K562 (cell line): ENCODE measurements at regions not wholly inside any gene's neighbourhood (a gene's known extent, or its start where the extent isn't known, plus 50 kb on each side); places are given as distances from the start of the nearest gene placed in this dataset.
A peak's percentile ranks its signal among the peaks of the same experiment; 100 is the strongest.

Experiments used
- ATAC-seq: fragments of 200-7000 bp; cut with Tn5 transposase; 3 replicates; pipeline ENCODE4 v1.9.1; 2020; ENCODE audit warnings: moderate library complexity
- BruUV-seq: library from RNA; stranded (reverse); fragments of 400-500 nt; replicated peaks from 2 replicates; lab custom pipeline; 2021; lab: Mats Ljungman, UMichigan
- CTCF ChIA-PET: fragments of 300-600 bp; formaldehyde crosslinking; extraction: SDS; loops from one replicate; lab custom pipeline; 2021; ENCODE audit warnings: low intra/inter-chr PET ratio; lab: Yijun Ruan, JAX
- POLR2A ChIA-PET: fragments of 300-600, 350-650 bp; sonication (Branson Sonifier 250); formaldehyde crosslinking; extraction: SDS; loops from one replicate; lab custom pipeline; 2021; ENCODE audit warnings: antibody characterized with exemption, inconsistent platforms; lab: Yijun Ruan, JAX
- DNase-seq, 4 experiments: peaks; one replicate each; pipeline versions ENCODE4 v3.0.0 to v3.0.0-alpha.2; 2011 to 2018; ENCODE audit warnings: low spot score in 3 of 4, mixed read lengths in 3 of 4; ENCODE audit errors: extremely low read depth in 1 of 4
- FAIRE-seq: peaks from 2 replicates; lab custom pipeline; 2011; peaks lifted over from hg19 to GRCh38; lab: Jason Lieb, UNC
- H2AFZ ChIP-seq: 2 replicates; pipeline ENCODE4 v1.6.0; 2011; ENCODE audit warnings: low read depth, low read length, control low read depth, inconsistent platforms
- H3K27ac ChIP-seq: fragments of 200-600 bp; 3 replicates; pipeline ENCODE4 v1.8.0; 2011; ENCODE audit warnings: low read depth, mild to moderate bottlenecking, control low read depth, inconsistent platforms, low read length, moderate library complexity, mixed read lengths; ENCODE audit errors: extremely low read depth
- H3K27me3 ChIP-seq, 2 experiments: fragments of 300-600 bp in 1 of 2; 2 replicates in 1 of 2; 3 replicates in 1 of 2; pipeline versions ENCODE4 v1.6.0 to v1.8.0; 2011; ENCODE audit warnings: inconsistent platforms in 2 of 2, low read length in 2 of 2, mild to moderate bottlenecking in 1 of 2, mixed read lengths in 1 of 2, moderate library complexity in 1 of 2; ENCODE audit not compliant: control insufficient read depth in 2 of 2, insufficient read depth in 2 of 2
- H3K36me3 ChIP-seq: fragments of 300-600 bp; 3 replicates; pipeline ENCODE4 v1.8.0; 2011; ENCODE audit warnings: mild to moderate bottlenecking, low read length, inconsistent platforms; ENCODE audit not compliant: control insufficient read depth, insufficient read depth
- H3K4me1 ChIP-seq, 2 experiments: fragments of 200-600 bp in 1 of 2; replicated peaks in 1 of 2; 2 replicates in 1 of 2; 3 replicates in 1 of 2; pipeline versions ENCODE4 v1.5.1 to v1.8.0; 2011; ENCODE audit warnings: inconsistent platforms in 2 of 2, low read length in 2 of 2, mild to moderate bottlenecking in 1 of 2, mixed read lengths in 1 of 2, moderate library complexity in 1 of 2; ENCODE audit not compliant: control insufficient read depth in 2 of 2, insufficient read depth in 2 of 2
- H3K4me2 ChIP-seq: 2 replicates; pipeline ENCODE4 v1.6.1; 2011; ENCODE audit warnings: low read length, control low read depth, inconsistent platforms, mixed read lengths; ENCODE audit not compliant: insufficient read depth
- H3K4me3 ChIP-seq: fragments of 200-600 bp; sonication (generic), shearing (Covaris generic); 2 replicates; pipeline ENCODE4 v1.5.1; 2016; ENCODE audit warnings: control low read depth, inconsistent platforms
- H3K79me2 ChIP-seq: fragments of 200-600 bp; 3 replicates; pipeline ENCODE4 v1.8.0; 2011; ENCODE audit warnings: low read length, inconsistent platforms; ENCODE audit not compliant: control insufficient read depth, insufficient read depth
- H3K9ac ChIP-seq, 2 experiments: 2 replicates each; pipeline versions ENCODE4 v1.6.0 to v1.6.1; 2011; ENCODE audit warnings: low read depth in 2 of 2, low read length in 2 of 2, control low read depth in 1 of 2, inconsistent platforms in 1 of 2, mild to moderate bottlenecking in 1 of 2, mixed read lengths in 1 of 2; ENCODE audit not compliant: insufficient read depth in 1 of 2
- H3K9me1 ChIP-seq: one replicate; pipeline ENCODE4 v1.6.0; 2011; ENCODE audit warnings: inconsistent platforms, mild to moderate bottlenecking, low read length, moderate library complexity; ENCODE audit not compliant: control insufficient read depth, insufficient read depth
- H3K9me3 ChIP-seq: replicated peaks from 2 replicates; pipeline ENCODE4 v1.5.1; 2011; ENCODE audit warnings: low read depth, low read length, inconsistent platforms; ENCODE audit not compliant: control insufficient read depth, insufficient read depth
- H4K20me1 ChIP-seq: replicated peaks from 2 replicates; pipeline ENCODE4 v1.6.1; 2011; ENCODE audit warnings: low read length, inconsistent platforms, mixed read lengths; ENCODE audit not compliant: control insufficient read depth, insufficient read depth
- BCOR ChIP-seq: fragments of 450-650 bp; IDR thresholded peaks from 2 replicates; pipeline ENCODE4 v1.6.1; 2016
- CBX8 ChIP-seq: fragments of 200-600 bp; sonication (generic); IDR thresholded peaks from 2 replicates; pipeline ENCODE4 v1.6.1; 2012; ENCODE audit warnings: borderline replicate concordance, mixed run types, low read depth, mild to moderate bottlenecking, moderate library complexity, mixed read lengths, low read length, control low read depth, inconsistent platforms; ENCODE audit not compliant: poor library complexity, severe bottlenecking; ENCODE audit errors: extremely low read depth
- ESRRB ChIP-seq: fragments of 250-450 bp; sonication (Bioruptor Pico); IDR thresholded peaks from 2 replicates; pipeline ENCODE4 v1.5.0; 2020; ENCODE audit warnings: mild to moderate bottlenecking, moderate library complexity, borderline replicate concordance
- FOXK1 ChIP-seq: sonication (generic); formaldehyde crosslinking; IDR thresholded peaks from 2 replicates; pipeline ENCODE4 v1.8.0; 2022; ENCODE audit warnings: missing genetic modification reagents, mild to moderate bottlenecking, borderline replicate concordance
- HDGF ChIP-seq: fragments of 450-650 bp; IDR thresholded peaks from 2 replicates; pipeline ENCODE4 v1.6.1; 2016
- JUNB ChIP-seq: fragments of 450-650 bp; formaldehyde crosslinking; conservative IDR thresholded peaks from 2 replicates; pipeline ENCODE4 v1.4.0; 2020; ENCODE audit warnings: mild to moderate bottlenecking
- KAT8 ChIP-seq: fragments of 450-650 bp; IDR thresholded peaks from 2 replicates; pipeline ENCODE4 v1.6.1; 2016; ENCODE audit warnings: low read depth, mild to moderate bottlenecking
- NCOA4 ChIP-seq: fragments of 450-650 bp; IDR thresholded peaks from 2 replicates; pipeline ENCODE4 v1.6.1; 2018; ENCODE audit warnings: mild to moderate bottlenecking; ENCODE audit not compliant: partially characterized antibody
- PHF20 ChIP-seq: fragments of 450-650 bp; IDR thresholded peaks from 2 replicates; pipeline ENCODE4 v1.6.1; 2018; ENCODE audit not compliant: partially characterized antibody
- PTRF ChIP-seq: fragments of 450-650 bp; IDR thresholded peaks from 2 replicates; pipeline ENCODE4 v1.6.1; 2016; ENCODE audit warnings: mild to moderate bottlenecking, missing genetic modification characterization, missing compliant biosample characterization
- ZBTB7A ChIP-seq: IDR thresholded peaks from 2 replicates; pipeline ENCODE4 v1.6.1; 2011; ENCODE audit warnings: low read depth, mild to moderate bottlenecking, low read length, moderate library complexity, borderline replicate concordance; ENCODE audit not compliant: control insufficient read depth
- ZNF217 ChIP-seq: sonication (generic); formaldehyde crosslinking; IDR thresholded peaks from 2 replicates; pipeline ENCODE4 v1.8.0; 2022; ENCODE audit warnings: mild to moderate bottlenecking, missing genetic modification reagents
- ZNF347 ChIP-seq: fragments of 450-650 bp; formaldehyde crosslinking; IDR thresholded peaks from 2 replicates; pipeline ENCODE4 v1.4.0; 2020; ENCODE audit warnings: low read depth, mild to moderate bottlenecking, moderate library complexity
- WGBS: fragments of 100-300 bp; shearing (Covaris generic); methylation state at CpG from one replicate; pipeline ENCODE4 v1.1.6; 2016; ENCODE audit warnings: low coverage, mixed read lengths; ENCODE audit not compliant: insufficient coverage; ENCODE audit errors: missing lambda C conversion rate; 5-methylcytosine and 5-hydroxymethylcytosine counted together
- in situ Hi-C: fragments of 300-500 bp; cut with MboI; formaldehyde crosslinking; loops from 4 replicates; pipeline ENCODE4 v1.15.0; 2018; ENCODE audit warnings: inconsistent platforms, mixed read lengths
- intact Hi-C: fragments of 100-400 bp; cut with micrococcal nuclease; formaldehyde crosslinking; loops from 2 replicates; pipeline ENCODE4 v1.14.2; 2022
- TF ChIP-seq, protein P1 (sequence below): sonication (generic); formaldehyde crosslinking; IDR thresholded peaks from 2 replicates; pipeline ENCODE4 v1.8.0; 2023; ENCODE audit warnings: mild to moderate bottlenecking, missing genetic modification reagents

DNA sequence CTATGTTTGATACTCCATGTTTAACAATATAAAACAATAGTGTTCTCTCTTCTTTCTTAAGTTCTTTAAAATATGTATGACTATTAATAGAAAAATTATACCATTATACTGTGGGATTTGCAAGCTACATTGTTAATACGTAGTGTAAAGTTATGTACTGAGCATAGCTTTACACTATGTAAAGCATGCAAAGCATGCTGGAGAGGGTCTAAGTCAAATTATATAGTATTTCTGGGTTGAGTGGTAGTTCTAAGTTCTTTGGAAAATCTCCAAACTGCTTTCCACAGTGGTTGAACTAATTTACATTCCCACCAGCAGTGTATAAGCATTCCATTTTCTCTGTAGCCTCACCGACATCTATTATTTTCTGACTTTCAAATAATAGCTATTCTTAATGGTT lies 253.0 kb downstream of the RAP2B start:
- Histone ChIP-seq H3K36me3 (no peaks in the 10 kb centered on the region), H3K27me3 (no peaks in the 10 kb centered on the region), H3K9ac (no peak overlapping the region), H2AFZ (peak overlapping the region; percentile 77), H3K9me3 (no peaks in the 10 kb centered on the region), H3K27ac (no peak overlapping the region), H3K4me2 (no peak overlapping the region), H3K4me1 (no peaks in the 10 kb centered on the region), H4K20me1 (no peaks in the 10 kb centered on the region), H3K9me1 (no peaks in the 10 kb centered on the region), H3K4me3 (no peak overlapping the region), H3K79me2 (no peaks in the 10 kb centered on the region)
- TF ChIP-seq BCOR = no peak
- no peak for TF ChIP-seq KAT8
- TF ChIP-seq NCOA4 = no peak
- TF ChIP-seq ZNF217 (CRISPR knock-in tag) = no peak
- no peak for TF ChIP-seq FOXK1
- TF ChIP-seq ZBTB7A = no peak
- TF ChIP-seq ZNF347 (CRISPR knock-in tag) = no peak
- no peak for TF ChIP-seq PHF20
- TF ChIP-seq, protein P1, sequence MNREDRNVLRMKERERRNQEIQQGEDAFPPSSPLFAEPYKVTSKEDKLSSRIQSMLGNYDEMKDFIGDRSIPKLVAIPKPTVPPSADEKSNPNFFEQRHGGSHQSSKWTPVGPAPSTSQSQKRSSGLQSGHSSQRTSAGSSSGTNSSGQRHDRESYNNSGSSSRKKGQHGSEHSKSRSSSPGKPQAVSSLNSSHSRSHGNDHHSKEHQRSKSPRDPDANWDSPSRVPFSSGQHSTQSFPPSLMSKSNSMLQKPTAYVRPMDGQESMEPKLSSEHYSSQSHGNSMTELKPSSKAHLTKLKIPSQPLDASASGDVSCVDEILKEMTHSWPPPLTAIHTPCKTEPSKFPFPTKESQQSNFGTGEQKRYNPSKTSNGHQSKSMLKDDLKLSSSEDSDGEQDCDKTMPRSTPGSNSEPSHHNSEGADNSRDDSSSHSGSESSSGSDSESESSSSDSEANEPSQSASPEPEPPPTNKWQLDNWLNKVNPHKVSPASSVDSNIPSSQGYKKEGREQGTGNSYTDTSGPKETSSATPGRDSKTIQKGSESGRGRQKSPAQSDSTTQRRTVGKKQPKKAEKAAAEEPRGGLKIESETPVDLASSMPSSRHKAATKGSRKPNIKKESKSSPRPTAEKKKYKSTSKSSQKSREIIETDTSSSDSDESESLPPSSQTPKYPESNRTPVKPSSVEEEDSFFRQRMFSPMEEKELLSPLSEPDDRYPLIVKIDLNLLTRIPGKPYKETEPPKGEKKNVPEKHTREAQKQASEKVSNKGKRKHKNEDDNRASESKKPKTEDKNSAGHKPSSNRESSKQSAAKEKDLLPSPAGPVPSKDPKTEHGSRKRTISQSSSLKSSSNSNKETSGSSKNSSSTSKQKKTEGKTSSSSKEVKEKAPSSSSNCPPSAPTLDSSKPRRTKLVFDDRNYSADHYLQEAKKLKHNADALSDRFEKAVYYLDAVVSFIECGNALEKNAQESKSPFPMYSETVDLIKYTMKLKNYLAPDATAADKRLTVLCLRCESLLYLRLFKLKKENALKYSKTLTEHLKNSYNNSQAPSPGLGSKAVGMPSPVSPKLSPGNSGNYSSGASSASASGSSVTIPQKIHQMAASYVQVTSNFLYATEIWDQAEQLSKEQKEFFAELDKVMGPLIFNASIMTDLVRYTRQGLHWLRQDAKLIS (CRISPR knock-in tag) = no peak
- no peak for TF ChIP-seq JUNB (CRISPR knock-in tag)
- TF ChIP-seq HDGF = no peak
- no peak for TF ChIP-seq ESRRB (CRISPR knock-in tag)
- TF ChIP-seq CBX8 = no peak
- TF ChIP-seq PTRF (tag) = no peak
- ATAC-seq = no peak
- in situ Hi-C loops = no loop called here
- DNase-seq = no peak
- CTCF ChIA-PET = no interaction called here
- no TSS peak for BruUV-seq
- POLR2A ChIA-PET = no interaction called here
- FAIRE-seq = no peak
- 5% methylated on average over 2 of the region's 2 CpGs for whole genome bisulfite sequencing
- intact Hi-C loops = no loop called here
